ENCODE measurements at regions not wholly inside any gene's neighbourhood (a gene's known extent, or its start where the extent isn't known, plus 50 kb on each side); places are given as distances from the start of the nearest gene placed in this dataset.
"Not testable (repeated sequence)": the region's sequence is repeated elsewhere in the genome, so short reads cannot be mapped to it uniquely, and the experiment has no call there.

- DNase-seq: no peak
Measured at GRCh38 chr3:178088963-178089362, 447.3 kb upstream of the KCNMB2 start.

GRCh38 chr3:178090899-178091298, 445.3 kb upstream of the KCNMB2 start:
- DNase-seq: no peak

GRCh38 chr3:178095522-178095921, 440.7 kb upstream of the KCNMB2 start:
- DNase-seq: no peak

- no peak for DNase-seq
Measured at GRCh38 chr3:178096955-178097354, 439.3 kb upstream of the KCNMB2 start.

- no peak for DNase-seq
Measured at GRCh38 chr3:178097576-178097975, 438.7 kb upstream of the KCNMB2 start.

- DNase-seq: no peak
Measured at GRCh38 chr3:178099274-178099673, 437.0 kb upstream of the KCNMB2 start.

- DNase-seq: no peak
Measured at GRCh38 chr3:178099862-178100261, 436.4 kb upstream of the KCNMB2 start.

- no peak for DNase-seq
Measured at GRCh38 chr3:178100908-178101307, 435.3 kb upstream of the KCNMB2 start.

- DNase-seq: no peak
Measured at GRCh38 chr3:178103140-178103539, 433.1 kb upstream of the KCNMB2 start.

GRCh38 chr3:178107804-178108203, 428.4 kb upstream of the KCNMB2 start:
- no peak for DNase-seq

GRCh38 chr3:178109691-178110090, 426.5 kb upstream of the KCNMB2 start:
- DNase-seq: no peak

GRCh38 chr3:178112134-178112533, 424.1 kb upstream of the KCNMB2 start:
- DNase-seq: no peak

GRCh38 chr3:178112552-178112951, 423.7 kb upstream of the KCNMB2 start:
- DNase-seq: not testable (repeated sequence)

- DNase-seq: no peak
Measured at GRCh38 chr3:178117641-178118040, 418.6 kb upstream of the KCNMB2 start.

- not testable (repeated sequence) for DNase-seq
Measured at GRCh38 chr3:178119608-178120295, 416.5 kb upstream of the KCNMB2 start.

GRCh38 chr3:178120367-178120766, 415.9 kb upstream of the KCNMB2 start:
- DNase-seq: no peak

- DNase-seq: no peak
Measured at GRCh38 chr3:178126686-178127085, 409.6 kb upstream of the KCNMB2 start.

GRCh38 chr3:178127221-178127620, 409.0 kb upstream of the KCNMB2 start:
- DNase-seq: no peak

GRCh38 chr3:178129109-178129508, 407.1 kb upstream of the KCNMB2 start:
- DNase-seq: no peak

- no peak for DNase-seq
Measured at GRCh38 chr3:178131801-178132200, 404.4 kb upstream of the KCNMB2 start.

- DNase-seq: no peak
Measured at GRCh38 chr3:178137206-178137605, 399.0 kb upstream of the KCNMB2 start.

- no peak for DNase-seq
Measured at GRCh38 chr3:178137831-178138230, 398.4 kb upstream of the KCNMB2 start.

- DNase-seq: no peak
Measured at GRCh38 chr3:178139116-178139515, 397.1 kb upstream of the KCNMB2 start.

- no peak for DNase-seq
Measured at GRCh38 chr3:178140531-178141304, 395.5 kb upstream of the KCNMB2 start.

- DNase-seq: not testable (repeated sequence)
Measured at GRCh38 chr3:178141305-178141684, 394.9 kb upstream of the KCNMB2 start.

Data from stimulated activated CD4-positive, alpha-beta T cell treated with anti-CD3 and anti-CD28 coated beads, Interleukin-4, amount 100 ng/mL, for 4 hours (primary cell).